ENCODE measurements at regions not wholly inside any gene's neighbourhood (a gene's known extent, or its start where the extent isn't known, plus 50 kb on each side); places are given as distances from the start of the nearest gene placed in this dataset.

- ATAC-seq (no peak), FAIRE-seq (no peak), DNase-seq (no peak)
- no peaks in the 10 kb centered on the region for H3K36me3 ChIP-seq
- H3K4me3 ChIP-seq, result no peak overlapping the region
- intact Hi-C loops (cut with DNase I), result no loop called here
- H3K27me3 ChIP-seq, result no peaks in the 10 kb centered on the region
- no peaks in the 10 kb centered on the region for H3K9me3 ChIP-seq
- no peak overlapping the region for H3K27ac ChIP-seq
- no peaks in the 10 kb centered on the region for H3K4me1 ChIP-seq
- no peak for TF ChIP-seq CTCF (IDR thresholded peaks at IDR 0.05)
- WGBS, 2 donors, result 82 to 89% methylated on average over 10 of the region's 10 CpGs
These were observed 546.4 kb upstream of the EEF2KMT start for GRCh38 chr16:5643855-5644531.

GRCh38 chr16:5642436-5642835, 544.8 kb upstream of the EEF2KMT start:
- TF ChIP-seq CTCF (IDR thresholded peaks at IDR 0.05), result no peak
- Histone ChIP-seq H3K27ac (no peak overlapping the region), H3K9me3 (no peaks in the 10 kb centered on the region), H3K4me1 (no peaks in the 10 kb centered on the region), H3K36me3 (no peaks in the 10 kb centered on the region), H3K4me3 (no peak overlapping the region), H3K27me3 (no peaks in the 10 kb centered on the region)
- 18 to 19% methylated on average over 6 of the region's 6 CpGs for WGBS, 2 donors
- ATAC-seq, result peak in 1 of 4 donors; percentile 9
- FAIRE-seq, result no peak
- no peak for DNase-seq
- intact Hi-C loops (cut with DNase I), result no loop called here

- H3K36me3 ChIP-seq, result no peaks in the 10 kb centered on the region
- no peak overlapping the region for H3K27ac ChIP-seq
- TF ChIP-seq CTCF (IDR thresholded peaks at IDR 0.05), result no peak
- H3K27me3 ChIP-seq, result no peaks in the 10 kb centered on the region
- DNase-seq (peak in 1 of 6 donors; percentile 4), FAIRE-seq (no peak), ATAC-seq (peak in 2 of 4 donors; percentile 18 to 59)
- 7 to 9% methylated on average over 6 of the region's 6 CpGs for WGBS, 2 donors
- H3K4me1 ChIP-seq, result no peaks in the 10 kb centered on the region
- H3K4me3 ChIP-seq, result no peak overlapping the region
- H3K9me3 ChIP-seq, result no peaks in the 10 kb centered on the region
- intact Hi-C loops (cut with DNase I), result no loop called here
These were observed 544.4 kb upstream of the EEF2KMT start for GRCh38 chr16:5642011-5642410.

- WGBS, 2 donors, result 74 to 88% methylated on average over 1 of the region's 1 CpG
These were observed 543.3 kb upstream of the EEF2KMT start for GRCh38 chr16:5640883-5641282.

More at GRCh38 chr16:5640883-5641282, 543.3 kb upstream of the EEF2KMT start:
- Histone ChIP-seq H3K27me3 (no peaks in the 10 kb centered on the region), H3K9me3 (no peaks in the 10 kb centered on the region), H3K36me3 (no peaks in the 10 kb centered on the region), H3K4me3 (no peak overlapping the region), H3K4me1 (no peaks in the 10 kb centered on the region), H3K27ac (no peak overlapping the region)
- ATAC-seq (no peak), FAIRE-seq (no peak), DNase-seq (no peak)
- TF ChIP-seq CTCF (IDR thresholded peaks at IDR 0.05), result no peak
- intact Hi-C loops (cut with DNase I), result no loop called here
